WTC11 (cell line): ENCODE measurements at regions not wholly inside any gene's neighbourhood (a gene's known extent, or its start where the extent isn't known, plus 50 kb on each side); places are given as distances from the start of the nearest gene placed in this dataset.

Experiments used
- ATAC-seq: fragments of 200-7000 bp; cut with Tn5 transposase; 2 replicates; pipeline ENCODE4 v1.10.0; 2021; ENCODE audit warnings: mild to moderate bottlenecking, moderate library complexity
- CTCF ChIA-PET: fragments of 300-600 bp; sonication (Branson Sonifier 250); formaldehyde crosslinking; loops from one replicate; lab custom pipeline; 2021; ENCODE audit warnings: antibody characterized with exemption; lab: Charles Lee
- POLR2A ChIA-PET: fragments of 350-600 bp; sonication (Branson Sonifier 250); formaldehyde crosslinking; loops from one replicate; lab custom pipeline; 2021; ENCODE audit warnings: antibody characterized with exemption; lab: Charles Lee
- DNase-seq: peaks from one replicate; pipeline ENCODE4 v3.0.0; 2021; ENCODE audit warnings: low spot score
- H3K27ac Mint-ChIP-seq: 2 replicates; pipeline ENCODE4 v1.8.0; 2021; ENCODE audit warnings: mixed read lengths
- H3K27me3 Mint-ChIP-seq: 2 replicates; pipeline ENCODE4 v1.8.0; 2021; ENCODE audit warnings: low read depth, mild to moderate bottlenecking, moderate library complexity, mixed read lengths
- H3K36me3 Mint-ChIP-seq: 2 replicates; pipeline ENCODE4 v1.8.0; 2021; ENCODE audit warnings: mixed read lengths
- H3K4me1 Mint-ChIP-seq: 2 replicates; pipeline ENCODE4 v1.8.0; 2022; ENCODE audit warnings: mixed read lengths
- H3K4me3 Mint-ChIP-seq: 2 replicates; pipeline ENCODE4 v1.8.0; 2021; ENCODE audit warnings: mild to moderate bottlenecking, moderate library complexity, mixed read lengths
- H3K9me3 Mint-ChIP-seq: 2 replicates; pipeline ENCODE4 v1.8.0; 2021; ENCODE audit warnings: mixed read lengths
- CBFB ChIP-seq: sonication (generic); formaldehyde crosslinking; IDR thresholded peaks from 2 replicates; pipeline ENCODE4 v1.8.1; 2022; ENCODE audit warnings: mild to moderate bottlenecking, low read depth, missing genetic modification reagents
- HMGA2 ChIP-seq: fragments of 250-450 bp; sonication (Bioruptor Pico); IDR thresholded peaks from 2 replicates; pipeline ENCODE4 v1.4.0; 2021; ENCODE audit warnings: mild to moderate bottlenecking, moderate library complexity
- KAT7 ChIP-seq: sonication (generic); formaldehyde crosslinking; IDR thresholded peaks from 2 replicates; pipeline ENCODE4 v1.8.1; 2023; ENCODE audit warnings: missing genetic modification reagents, mild to moderate bottlenecking, borderline replicate concordance
- NR2C2 ChIP-seq: sonication (generic); formaldehyde crosslinking; IDR thresholded peaks from 2 replicates; pipeline ENCODE4 v1.8.0; 2022; ENCODE audit warnings: mild to moderate bottlenecking, missing genetic modification reagents
- SOX15 ChIP-seq: fragments of 250-450 bp; sonication (Bioruptor Pico); IDR thresholded peaks from 2 replicates; pipeline ENCODE4 v1.9.0; 2021; ENCODE audit warnings: mild to moderate bottlenecking
- SP1 ChIP-seq: sonication (generic); formaldehyde crosslinking; conservative IDR thresholded peaks from 2 replicates; pipeline ENCODE4 v1.8.1; 2022; ENCODE audit warnings: missing genetic modification reagents
- ZBTB21 ChIP-seq: sonication (generic); formaldehyde crosslinking; IDR thresholded peaks from 2 replicates; pipeline ENCODE4 v1.8.1; 2023; ENCODE audit warnings: mild to moderate bottlenecking, missing genetic modification reagents, borderline replicate concordance
- ZNF232 ChIP-seq: sonication (generic); formaldehyde crosslinking; IDR thresholded peaks from 2 replicates; pipeline ENCODE4 v1.8.0; 2022; ENCODE audit warnings: mild to moderate bottlenecking, missing genetic modification reagents
- TF ChIP-seq, protein P1 (sequence below): sonication (generic); formaldehyde crosslinking; IDR thresholded peaks from 2 replicates; pipeline ENCODE4 v1.8.1; 2023; ENCODE audit warnings: mild to moderate bottlenecking, missing genetic modification reagents, moderate library complexity
- TF ChIP-seq, protein P2 (sequence below): sonication (generic); formaldehyde crosslinking; IDR thresholded peaks from 2 replicates; pipeline ENCODE4 v1.8.1; 2023; ENCODE audit warnings: mild to moderate bottlenecking, missing genetic modification reagents, borderline replicate concordance
- TF ChIP-seq, protein P3 (sequence below): sonication (generic); formaldehyde crosslinking; IDR thresholded peaks from 2 replicates; pipeline ENCODE4 v1.8.0; 2022; ENCODE audit warnings: mild to moderate bottlenecking, missing genetic modification reagents
- TF ChIP-seq, protein P4 (sequence below): sonication (generic); formaldehyde crosslinking; IDR thresholded peaks from 2 replicates; pipeline ENCODE4 v1.8.1; 2022; ENCODE audit warnings: mild to moderate bottlenecking, moderate library complexity, missing genetic modification reagents
- TF ChIP-seq, protein P5 (sequence below): sonication (generic); formaldehyde crosslinking; conservative IDR thresholded peaks from 2 replicates; pipeline ENCODE4 v1.8.1; 2022; ENCODE audit warnings: mild to moderate bottlenecking, missing genetic modification reagents

DNA sequence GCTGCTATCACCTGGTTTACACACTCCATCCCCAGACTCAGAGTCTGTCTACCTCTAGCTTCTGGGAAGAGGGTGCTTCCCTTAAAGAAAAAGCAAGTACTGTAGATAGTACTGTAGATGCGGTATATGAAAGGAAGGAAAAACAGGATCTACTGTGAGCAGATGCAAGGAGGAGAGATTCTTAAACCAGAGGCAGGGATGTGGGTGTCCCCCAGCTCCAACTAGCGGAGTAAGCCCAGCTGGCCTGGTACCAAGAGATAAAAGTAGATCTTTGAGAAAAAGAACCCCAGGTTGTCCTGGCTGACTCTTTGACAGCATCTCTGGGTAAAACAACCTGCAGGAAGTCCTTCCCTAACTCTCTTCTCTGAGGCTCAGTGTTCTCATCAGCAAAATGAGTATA is 523.7 kb upstream of the PROK2 start:
- no peaks in the 10 kb centered on the region for H3K36me3 Mint-ChIP-seq
- H3K27ac Mint-ChIP-seq = no peak overlapping the region; the same call in 1 of the 2 replicates
- POLR2A ChIA-PET = no interaction called here
- peaks cover 31% of the 10 kb centered on the region for H3K4me1 Mint-ChIP-seq
- ATAC-seq (no peak), DNase-seq (no peak)
- H3K4me3 Mint-ChIP-seq = no peak overlapping the region
- peaks cover 3% of the 10 kb centered on the region; the same call in 1 of the 2 replicates for H3K9me3 Mint-ChIP-seq
- CTCF ChIA-PET = interaction anchor here (0.7 kb wide), 1 partner anchor 78 kb away, joined by 5 read pairs; no protein-coding TSS in a partner anchor
- peaks cover 5% of the 10 kb centered on the region; the same call in 1 of the 2 replicates for H3K27me3 Mint-ChIP-seq
- TF ChIP-seq KAT7 (CRISPR knock-in tag) (no peak), NR2C2 (no peak), SOX15 (CRISPR knock-in tag) (no peak)
- TF ChIP-seq, protein P1, sequence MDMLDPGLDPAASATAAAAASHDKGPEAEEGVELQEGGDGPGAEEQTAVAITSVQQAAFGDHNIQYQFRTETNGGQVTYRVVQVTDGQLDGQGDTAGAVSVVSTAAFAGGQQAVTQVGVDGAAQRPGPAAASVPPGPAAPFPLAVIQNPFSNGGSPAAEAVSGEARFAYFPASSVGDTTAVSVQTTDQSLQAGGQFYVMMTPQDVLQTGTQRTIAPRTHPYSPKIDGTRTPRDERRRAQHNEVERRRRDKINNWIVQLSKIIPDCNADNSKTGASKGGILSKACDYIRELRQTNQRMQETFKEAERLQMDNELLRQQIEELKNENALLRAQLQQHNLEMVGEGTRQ (CRISPR knock-in tag) = no peak
- TF ChIP-seq, protein P2, sequence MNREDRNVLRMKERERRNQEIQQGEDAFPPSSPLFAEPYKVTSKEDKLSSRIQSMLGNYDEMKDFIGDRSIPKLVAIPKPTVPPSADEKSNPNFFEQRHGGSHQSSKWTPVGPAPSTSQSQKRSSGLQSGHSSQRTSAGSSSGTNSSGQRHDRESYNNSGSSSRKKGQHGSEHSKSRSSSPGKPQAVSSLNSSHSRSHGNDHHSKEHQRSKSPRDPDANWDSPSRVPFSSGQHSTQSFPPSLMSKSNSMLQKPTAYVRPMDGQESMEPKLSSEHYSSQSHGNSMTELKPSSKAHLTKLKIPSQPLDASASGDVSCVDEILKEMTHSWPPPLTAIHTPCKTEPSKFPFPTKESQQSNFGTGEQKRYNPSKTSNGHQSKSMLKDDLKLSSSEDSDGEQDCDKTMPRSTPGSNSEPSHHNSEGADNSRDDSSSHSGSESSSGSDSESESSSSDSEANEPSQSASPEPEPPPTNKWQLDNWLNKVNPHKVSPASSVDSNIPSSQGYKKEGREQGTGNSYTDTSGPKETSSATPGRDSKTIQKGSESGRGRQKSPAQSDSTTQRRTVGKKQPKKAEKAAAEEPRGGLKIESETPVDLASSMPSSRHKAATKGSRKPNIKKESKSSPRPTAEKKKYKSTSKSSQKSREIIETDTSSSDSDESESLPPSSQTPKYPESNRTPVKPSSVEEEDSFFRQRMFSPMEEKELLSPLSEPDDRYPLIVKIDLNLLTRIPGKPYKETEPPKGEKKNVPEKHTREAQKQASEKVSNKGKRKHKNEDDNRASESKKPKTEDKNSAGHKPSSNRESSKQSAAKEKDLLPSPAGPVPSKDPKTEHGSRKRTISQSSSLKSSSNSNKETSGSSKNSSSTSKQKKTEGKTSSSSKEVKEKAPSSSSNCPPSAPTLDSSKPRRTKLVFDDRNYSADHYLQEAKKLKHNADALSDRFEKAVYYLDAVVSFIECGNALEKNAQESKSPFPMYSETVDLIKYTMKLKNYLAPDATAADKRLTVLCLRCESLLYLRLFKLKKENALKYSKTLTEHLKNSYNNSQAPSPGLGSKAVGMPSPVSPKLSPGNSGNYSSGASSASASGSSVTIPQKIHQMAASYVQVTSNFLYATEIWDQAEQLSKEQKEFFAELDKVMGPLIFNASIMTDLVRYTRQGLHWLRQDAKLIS (CRISPR knock-in tag) = no peak
- TF ChIP-seq, protein P3, sequence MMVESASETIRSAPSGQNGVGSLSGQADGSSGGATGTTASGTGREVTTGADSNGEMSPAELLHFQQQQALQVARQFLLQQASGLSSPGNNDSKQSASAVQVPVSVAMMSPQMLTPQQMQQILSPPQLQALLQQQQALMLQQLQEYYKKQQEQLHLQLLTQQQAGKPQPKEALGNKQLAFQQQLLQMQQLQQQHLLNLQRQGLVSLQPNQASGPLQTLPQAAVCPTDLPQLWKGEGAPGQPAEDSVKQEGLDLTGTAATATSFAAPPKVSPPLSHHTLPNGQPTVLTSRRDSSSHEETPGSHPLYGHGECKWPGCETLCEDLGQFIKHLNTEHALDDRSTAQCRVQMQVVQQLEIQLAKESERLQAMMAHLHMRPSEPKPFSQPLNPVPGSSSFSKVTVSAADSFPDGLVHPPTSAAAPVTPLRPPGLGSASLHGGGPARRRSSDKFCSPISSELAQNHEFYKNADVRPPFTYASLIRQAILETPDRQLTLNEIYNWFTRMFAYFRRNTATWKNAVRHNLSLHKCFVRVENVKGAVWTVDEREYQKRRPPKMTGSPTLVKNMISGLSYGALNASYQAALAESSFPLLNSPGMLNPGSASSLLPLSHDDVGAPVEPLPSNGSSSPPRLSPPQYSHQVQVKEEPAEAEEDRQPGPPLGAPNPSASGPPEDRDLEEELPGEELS (CRISPR knock-in tag) = no peak

DNA sequence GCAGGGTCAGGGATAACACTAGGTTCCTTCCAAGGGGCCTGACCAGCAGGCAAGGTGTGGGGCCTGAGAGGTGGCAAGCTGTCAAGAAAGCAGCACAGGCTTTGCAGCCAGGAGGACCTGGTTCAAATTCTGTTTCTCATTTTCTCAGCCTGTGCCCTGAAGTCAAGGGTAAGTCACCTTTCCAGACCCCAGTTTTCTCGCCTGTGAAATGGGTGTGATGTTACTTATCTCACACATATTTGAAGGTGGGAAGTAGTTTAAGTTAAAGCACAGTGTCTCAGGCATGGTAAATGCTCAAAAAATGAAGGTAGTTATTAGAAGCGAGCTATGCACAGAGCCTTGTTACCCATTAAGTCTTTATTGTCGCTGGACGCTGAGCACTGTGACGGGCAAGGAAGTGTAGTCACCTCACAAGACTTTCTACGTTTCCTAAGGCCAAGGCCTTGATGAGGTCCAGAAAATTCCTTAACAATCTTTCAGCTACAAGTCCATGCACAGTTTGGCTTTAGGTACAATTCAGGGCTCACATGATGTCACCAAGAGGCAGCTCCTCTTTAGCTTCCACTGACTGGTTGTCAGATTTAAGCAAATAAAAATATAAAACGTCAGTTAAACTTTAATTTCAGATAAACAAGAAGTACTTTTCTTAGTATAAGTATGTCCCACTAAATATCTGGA is 522.6 kb upstream of the PROK2 start:
- Mint-ChIP-seq H3K36me3 (no peaks in the 10 kb centered on the region), H3K27me3 (peaks cover 5% of the 10 kb centered on the region; the same call in 1 of the 2 replicates), H3K4me1 (peaks cover 32% of the 10 kb centered on the region), H3K27ac (no peak overlapping the region; the same call in 1 of the 2 replicates), H3K9me3 (no peaks in the 10 kb centered on the region), H3K4me3 (no peak overlapping the region)
- POLR2A ChIA-PET = no interaction called here
- DNase-seq = no peak
- CTCF ChIA-PET = interaction anchor here (0.5 to 1.9 kb wide), 11 partner anchors 11 to 377 kb away, joined by 3 to 5 read pairs (median 3); no protein-coding TSS in a partner anchor
- no peak for TF ChIP-seq SP1 (CRISPR knock-in tag)
- no peak for TF ChIP-seq CBFB (CRISPR knock-in tag)
- TF ChIP-seq, protein P4, sequence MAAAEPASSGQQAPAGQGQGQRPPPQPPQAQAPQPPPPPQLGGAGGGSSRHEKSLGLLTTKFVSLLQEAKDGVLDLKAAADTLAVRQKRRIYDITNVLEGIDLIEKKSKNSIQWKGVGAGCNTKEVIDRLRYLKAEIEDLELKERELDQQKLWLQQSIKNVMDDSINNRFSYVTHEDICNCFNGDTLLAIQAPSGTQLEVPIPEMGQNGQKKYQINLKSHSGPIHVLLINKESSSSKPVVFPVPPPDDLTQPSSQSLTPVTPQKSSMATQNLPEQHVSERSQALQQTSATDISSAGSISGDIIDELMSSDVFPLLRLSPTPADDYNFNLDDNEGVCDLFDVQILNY (CRISPR knock-in tag) = no peak
- TF ChIP-seq, protein P5, sequence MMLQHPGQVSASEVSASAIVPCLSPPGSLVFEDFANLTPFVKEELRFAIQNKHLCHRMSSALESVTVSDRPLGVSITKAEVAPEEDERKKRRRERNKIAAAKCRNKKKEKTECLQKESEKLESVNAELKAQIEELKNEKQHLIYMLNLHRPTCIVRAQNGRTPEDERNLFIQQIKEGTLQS = no peak
- no peak for TF ChIP-seq HMGA2
- no peak for TF ChIP-seq ZNF232 (CRISPR knock-in tag)
- no peak for TF ChIP-seq ZBTB21 (CRISPR knock-in tag)
- no peak for ATAC-seq
